ENCODE measurements at regions not wholly inside any gene's neighbourhood (a gene's known extent, or its start where the extent isn't known, plus 50 kb on each side); places are given as distances from the start of the nearest gene placed in this dataset.

DNA sequence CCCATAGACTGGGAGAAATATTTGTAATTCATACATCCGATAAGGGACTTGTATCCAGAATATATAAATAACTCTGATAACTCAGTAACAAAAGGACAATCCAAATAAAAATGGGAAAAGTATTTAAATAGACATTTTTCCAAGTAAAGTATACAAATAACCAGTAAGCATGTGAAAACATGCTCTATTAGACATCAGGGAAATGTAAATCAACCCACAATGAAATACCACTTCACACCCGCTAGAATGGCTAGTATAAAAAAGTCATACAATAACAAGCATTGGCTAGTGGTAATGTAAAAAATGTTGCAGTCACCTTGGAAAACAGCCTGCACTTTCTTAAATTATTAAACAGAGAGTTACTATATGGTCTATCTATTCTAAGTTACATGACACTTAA lies 650.7 kb downstream of the C12orf50 start:
- TF ChIP-seq POLR2A (IDR thresholded peaks at IDR 0.05), result no peak
- TF ChIP-seq CTCF (IDR thresholded peaks at IDR 0.05), result no peak
- no peak for TF ChIP-seq EP300 (IDR thresholded peaks at IDR 0.05)
- TF ChIP-seq POLR2AphosphoS5 (IDR thresholded peaks at IDR 0.05), result no peak
- H3K4me1 ChIP-seq, result no peaks in the 10 kb centered on the region
- no peaks in the 10 kb centered on the region for H3K27me3 ChIP-seq
- no peaks in the 10 kb centered on the region for H3K36me3 ChIP-seq
- no peak overlapping the region for H3K4me3 ChIP-seq
- no peaks in the 10 kb centered on the region for H3K9me3 ChIP-seq
- H3K27ac ChIP-seq, result no peak overlapping the region
- WGBS, 2 donors, result 79 to 89% methylated on average over 2 of the region's 2 CpGs
- intact Hi-C loops (cut with DNase I), result no loop called here
- DNase-seq, result no peak

- intact Hi-C loops (cut with DNase I), result no loop called here
- H3K4me1 ChIP-seq, result no peaks in the 10 kb centered on the region
- H3K27ac ChIP-seq, result no peak overlapping the region
- 74 to 78% methylated on average over 2 of the region's 2 CpGs for whole genome bisulfite sequencing, 2 donors
- no peaks in the 10 kb centered on the region for H3K27me3 ChIP-seq
- no peak overlapping the region for H3K4me3 ChIP-seq
- H3K36me3 ChIP-seq, result no peaks in the 10 kb centered on the region
- TF ChIP-seq CTCF (IDR thresholded peaks at IDR 0.05) (no peak), POLR2A (IDR thresholded peaks at IDR 0.05) (no peak), POLR2AphosphoS5 (IDR thresholded peaks at IDR 0.05) (no peak), EP300 (IDR thresholded peaks at IDR 0.05) (no peak)
- no peak for DNase-seq
- no peaks in the 10 kb centered on the region for H3K9me3 ChIP-seq
Observed at GRCh38 chr12:87376722-87377121, 652.5 kb downstream of the C12orf50 start.

DNA sequence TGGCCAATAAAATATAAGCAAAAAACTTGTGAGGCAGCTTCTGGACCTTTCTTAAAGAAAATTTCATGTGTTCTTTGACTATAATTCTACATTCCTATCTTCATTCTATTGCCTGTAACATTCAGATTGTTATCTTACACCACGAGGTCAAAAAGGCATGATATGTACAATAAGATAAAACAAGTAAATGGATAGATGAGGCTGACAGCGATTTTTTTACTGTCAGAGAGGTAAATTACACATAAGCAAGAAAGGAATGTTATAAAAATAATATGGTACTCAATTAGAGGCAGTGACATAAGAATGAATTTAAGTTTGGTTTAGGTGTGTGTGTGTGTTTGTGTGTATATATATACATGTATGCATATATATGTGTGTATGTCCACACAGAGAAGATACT lies 660.0 kb downstream of the C12orf50 start:
- no peak overlapping the region for H3K4me3 ChIP-seq
- TF ChIP-seq EP300 (IDR thresholded peaks at IDR 0.05), result no peak
- no peak for TF ChIP-seq CTCF (IDR thresholded peaks at IDR 0.05)
- no peak for TF ChIP-seq POLR2A (IDR thresholded peaks at IDR 0.05)
- no peak for TF ChIP-seq POLR2AphosphoS5 (IDR thresholded peaks at IDR 0.05)
- H3K27ac ChIP-seq, result no peak overlapping the region
- no peak for DNase-seq
- 9 to 32% methylated on average over 2 of the region's 2 CpGs for WGBS, 2 donors
- no peaks in the 10 kb centered on the region for H3K9me3 ChIP-seq
- H3K27me3 ChIP-seq, result no peaks in the 10 kb centered on the region
- no peaks in the 10 kb centered on the region for H3K36me3 ChIP-seq
- intact Hi-C loops (cut with DNase I), result no loop called here
- H3K4me1 ChIP-seq, result no peaks in the 10 kb centered on the region

DNA sequence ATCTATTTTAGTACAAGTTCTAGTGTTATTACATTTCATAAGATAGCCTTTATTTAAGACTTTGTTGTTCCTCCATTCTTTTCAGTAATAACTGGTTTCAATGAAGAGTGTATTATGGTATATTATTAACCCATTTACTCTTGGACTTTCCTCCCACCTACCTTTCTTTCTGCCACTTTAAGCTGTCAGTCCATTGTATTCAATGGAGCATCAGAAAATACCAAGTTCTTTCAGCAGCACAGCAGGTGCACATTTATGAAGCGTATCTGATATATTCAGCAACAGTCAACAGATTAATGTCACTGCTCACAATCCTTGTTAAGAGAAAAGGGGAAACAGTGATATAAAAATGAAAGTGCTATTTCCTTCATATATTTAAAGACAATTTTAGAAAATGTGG lies 660.9 kb downstream of the C12orf50 start:
- no peak overlapping the region for H3K4me3 ChIP-seq
- no peaks in the 10 kb centered on the region for H3K36me3 ChIP-seq
- no peak for DNase-seq
- TF ChIP-seq POLR2AphosphoS5 (IDR thresholded peaks at IDR 0.05) (no peak), CTCF (IDR thresholded peaks at IDR 0.05) (no peak), POLR2A (IDR thresholded peaks at IDR 0.05) (no peak), EP300 (IDR thresholded peaks at IDR 0.05) (no peak)
- intact Hi-C loops (cut with DNase I), result no loop called here
- H3K27ac ChIP-seq, result no peak overlapping the region
- no peaks in the 10 kb centered on the region for H3K9me3 ChIP-seq
- 57 to 71% methylated on average over 1 of the region's 1 CpG for WGBS, 2 donors
- no peaks in the 10 kb centered on the region for H3K27me3 ChIP-seq
- H3K4me1 ChIP-seq, result no peaks in the 10 kb centered on the region

- 93 to 95% methylated on average over 1 of the region's 1 CpG for WGBS, 2 donors
- Histone ChIP-seq H3K4me3 (no peak overlapping the region), H3K4me1 (no peaks in the 10 kb centered on the region), H3K27me3 (no peaks in the 10 kb centered on the region), H3K27ac (no peak overlapping the region), H3K9me3 (no peaks in the 10 kb centered on the region), H3K36me3 (no peaks in the 10 kb centered on the region)
- no peak for DNase-seq
- intact Hi-C loops (cut with DNase I), result no loop called here
- no peak for TF ChIP-seq CTCF (IDR thresholded peaks at IDR 0.05)
- no peak for TF ChIP-seq POLR2A (IDR thresholded peaks at IDR 0.05)
- no peak for TF ChIP-seq POLR2AphosphoS5 (IDR thresholded peaks at IDR 0.05)
- TF ChIP-seq EP300 (IDR thresholded peaks at IDR 0.05), result no peak
Observed at GRCh38 chr12:87365423-87365822, 663.8 kb downstream of the C12orf50 start.
